Astrocyte (in vitro differentiated cells and primary cell): ENCODE measurements at regions not wholly inside any gene's neighbourhood (a gene's known extent, or its start where the extent isn't known, plus 50 kb on each side); places are given as distances from the start of the nearest gene placed in this dataset.

Experiments
- DNase-seq: peaks from one replicate; pipeline ENCODE4 v3.0.0-alpha.2; 2010; ENCODE audit warnings: low read depth
- FAIRE-seq: peaks from 2 replicates; lab custom pipeline; 2011; peaks lifted over from hg19 to GRCh38; lab: Jason Lieb, UNC
- H2AFZ ChIP-seq: 2 replicates; pipeline ENCODE4 v1.6.0; 2012; ENCODE audit warnings: low read depth, low read length, inconsistent platforms
- H3K27ac ChIP-seq: 2 replicates; pipeline ENCODE4 v1.5.1; 2011; ENCODE audit warnings: low read depth, low read length, inconsistent platforms
- H3K27me3 ChIP-seq: 2 replicates; pipeline ENCODE4 v1.6.0; 2011; ENCODE audit warnings: low read length, inconsistent platforms; ENCODE audit not compliant: insufficient read depth
- H3K36me3 ChIP-seq: 2 replicates; pipeline ENCODE4 v1.5.1; 2011; ENCODE audit warnings: low read length, inconsistent platforms; ENCODE audit not compliant: insufficient read depth
- H3K4me1 ChIP-seq: 2 replicates; pipeline ENCODE4 v1.5.1; 2011; ENCODE audit warnings: low read length, inconsistent platforms; ENCODE audit not compliant: insufficient read depth
- H3K4me2 ChIP-seq: 2 replicates; pipeline ENCODE4 v1.6.0; 2012; ENCODE audit warnings: low read length, inconsistent platforms
- H3K4me3 ChIP-seq: 2 replicates; pipeline ENCODE4 v1.5.1; 2011; ENCODE audit warnings: low read depth, mild to moderate bottlenecking, low read length, inconsistent platforms; ENCODE audit not compliant: insufficient read depth
- H3K79me2 ChIP-seq: 2 replicates; pipeline ENCODE4 v1.6.0; 2012; ENCODE audit warnings: mild to moderate bottlenecking, low read length, inconsistent platforms; ENCODE audit not compliant: insufficient read depth
- H3K9ac ChIP-seq: 2 replicates; pipeline ENCODE4 v1.6.0; 2012; ENCODE audit warnings: mild to moderate bottlenecking, low read length, inconsistent platforms
- H3K9me3 ChIP-seq: 2 replicates; pipeline ENCODE4 v1.5.1; 2012; ENCODE audit warnings: low read depth, mild to moderate bottlenecking, low read length, inconsistent platforms; ENCODE audit not compliant: insufficient read depth
- H4K20me1 ChIP-seq: 2 replicates; pipeline ENCODE4 v1.6.0; 2012; ENCODE audit warnings: low read length, inconsistent platforms; ENCODE audit not compliant: insufficient read depth
- H3K27ac Mint-ChIP-seq: one replicate; pipeline ENCODE4 v1.8.0; 2021; ENCODE audit warnings: mild to moderate bottlenecking, mixed read lengths; ENCODE audit not compliant: unreplicated experiment
- H3K27me3 Mint-ChIP-seq: one replicate; pipeline ENCODE4 v1.8.0; 2021; ENCODE audit warnings: low read depth, mixed read lengths; ENCODE audit not compliant: unreplicated experiment
- H3K36me3 Mint-ChIP-seq: one replicate; pipeline ENCODE4 v1.8.0; 2021; ENCODE audit warnings: low read depth, mixed read lengths; ENCODE audit not compliant: unreplicated experiment
- H3K4me1 Mint-ChIP-seq: one replicate; pipeline ENCODE4 v1.8.0; 2021; ENCODE audit warnings: low read depth, mixed read lengths; ENCODE audit not compliant: unreplicated experiment
- H3K4me3 Mint-ChIP-seq: one replicate; pipeline ENCODE4 v1.8.0; 2021; ENCODE audit warnings: mild to moderate bottlenecking, moderate library complexity, mixed read lengths; ENCODE audit not compliant: unreplicated experiment
- H3K9me3 Mint-ChIP-seq: one replicate; pipeline ENCODE4 v1.8.0; 2021; ENCODE audit warnings: mild to moderate bottlenecking, mixed read lengths; ENCODE audit not compliant: unreplicated experiment
- EZH2 ChIP-seq: IDR thresholded peaks from 2 replicates; pipeline ENCODE4 v1.6.1; 2012; ENCODE audit warnings: mild to moderate bottlenecking, low read length, inconsistent platforms; ENCODE audit not compliant: insufficient read depth
- TF ChIP-seq, protein P1 (sequence below): IDR thresholded peaks from 2 replicates; pipeline ENCODE4 v1.5.1; 2011; ENCODE audit warnings: low read depth, mild to moderate bottlenecking, inconsistent platforms, low read length, moderate library complexity; ENCODE audit not compliant: insufficient read depth

DNA sequence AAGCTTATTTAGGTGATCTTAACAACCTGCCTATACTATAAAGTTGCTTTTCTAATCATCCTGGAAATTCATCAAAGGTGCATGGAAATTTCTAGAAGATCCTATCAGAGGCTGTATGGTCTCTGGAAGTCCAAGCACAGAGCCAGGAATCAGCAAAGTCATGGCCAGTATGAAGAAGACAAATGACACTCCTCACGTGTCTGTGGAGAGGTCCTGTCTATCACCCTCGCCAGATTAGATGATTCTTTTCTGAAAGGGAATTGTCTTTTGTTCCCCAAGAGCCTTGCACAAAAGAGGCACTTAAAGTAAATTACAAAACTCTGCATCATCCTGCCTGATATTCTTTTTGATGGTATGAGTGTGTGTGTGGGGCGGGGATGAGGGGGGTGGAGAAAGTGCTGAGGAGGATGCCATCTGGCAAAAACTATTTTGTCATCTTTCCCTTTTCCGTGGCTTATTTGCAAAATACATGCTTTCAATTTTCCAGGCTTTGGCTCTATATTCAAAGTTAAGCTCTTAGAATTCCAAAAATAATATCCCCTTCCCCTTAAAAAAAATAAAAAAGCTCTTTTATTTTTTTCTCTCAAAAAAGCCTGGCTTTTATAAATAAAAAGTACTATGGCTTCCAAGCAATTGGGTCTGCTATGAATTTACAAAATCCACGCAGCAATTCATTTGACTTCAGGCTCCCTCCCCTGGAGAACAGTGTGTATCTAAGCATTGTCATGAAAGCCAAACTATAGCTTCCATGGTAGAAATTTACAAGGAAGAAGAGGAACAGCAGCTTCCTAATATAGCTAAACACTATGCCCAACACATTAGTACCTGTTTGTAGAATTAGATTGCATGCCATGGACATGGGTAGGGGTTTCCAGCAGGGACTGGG, 185.2 kb upstream of the ARG1 start:
- Histone ChIP-seq H3K9me3 (no peaks in the 10 kb centered on the region), H3K79me2 (no peaks in the 10 kb centered on the region), H4K20me1 (no peaks in the 10 kb centered on the region), H3K27me3 (no peaks in the 10 kb centered on the region), H3K4me3 (no peak overlapping the region), H2AFZ (no peak overlapping the region), H3K36me3 (no peaks in the 10 kb centered on the region), H3K27ac (no peak overlapping the region), H3K4me2 (no peak overlapping the region), H3K4me1 (no peaks in the 10 kb centered on the region), H3K9ac (no peak overlapping the region)
- H3K27ac Mint-ChIP-seq = peak overlapping the region; percentile 23
- H3K4me1 Mint-ChIP-seq = peaks cover 12% of the 10 kb centered on the region
- peak; percentile 47 for FAIRE-seq
- peaks cover 2% of the 10 kb centered on the region for H3K27me3 Mint-ChIP-seq
- H3K36me3 Mint-ChIP-seq = no peaks in the 10 kb centered on the region
- H3K9me3 Mint-ChIP-seq = no peaks in the 10 kb centered on the region
- DNase-seq = no peak
- TF ChIP-seq EZH2 = no peak
- TF ChIP-seq, protein P1, sequence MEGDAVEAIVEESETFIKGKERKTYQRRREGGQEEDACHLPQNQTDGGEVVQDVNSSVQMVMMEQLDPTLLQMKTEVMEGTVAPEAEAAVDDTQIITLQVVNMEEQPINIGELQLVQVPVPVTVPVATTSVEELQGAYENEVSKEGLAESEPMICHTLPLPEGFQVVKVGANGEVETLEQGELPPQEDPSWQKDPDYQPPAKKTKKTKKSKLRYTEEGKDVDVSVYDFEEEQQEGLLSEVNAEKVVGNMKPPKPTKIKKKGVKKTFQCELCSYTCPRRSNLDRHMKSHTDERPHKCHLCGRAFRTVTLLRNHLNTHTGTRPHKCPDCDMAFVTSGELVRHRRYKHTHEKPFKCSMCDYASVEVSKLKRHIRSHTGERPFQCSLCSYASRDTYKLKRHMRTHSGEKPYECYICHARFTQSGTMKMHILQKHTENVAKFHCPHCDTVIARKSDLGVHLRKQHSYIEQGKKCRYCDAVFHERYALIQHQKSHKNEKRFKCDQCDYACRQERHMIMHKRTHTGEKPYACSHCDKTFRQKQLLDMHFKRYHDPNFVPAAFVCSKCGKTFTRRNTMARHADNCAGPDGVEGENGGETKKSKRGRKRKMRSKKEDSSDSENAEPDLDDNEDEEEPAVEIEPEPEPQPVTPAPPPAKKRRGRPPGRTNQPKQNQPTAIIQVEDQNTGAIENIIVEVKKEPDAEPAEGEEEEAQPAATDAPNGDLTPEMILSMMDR = no peak
- no peak overlapping the region for H3K4me3 Mint-ChIP-seq

DNA sequence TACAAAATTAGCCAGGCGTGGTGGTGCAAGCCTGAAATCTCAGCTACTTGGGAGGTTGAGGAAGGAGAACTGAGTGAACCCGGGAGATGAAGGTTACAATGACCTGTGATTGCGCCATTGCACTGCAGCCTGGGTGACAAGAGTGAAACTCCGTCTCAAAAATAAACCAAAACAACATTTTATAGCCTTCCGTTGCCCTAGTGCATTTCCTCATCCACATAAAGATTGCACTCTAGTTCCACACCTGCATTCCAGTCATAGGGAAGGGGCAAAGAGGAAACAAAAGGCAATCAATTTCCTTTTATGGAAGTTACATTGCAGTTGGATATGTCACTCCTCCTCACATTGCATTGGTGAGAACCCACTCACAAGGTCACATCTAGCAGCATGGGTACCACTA, 182.7 kb upstream of the ARG1 start:
- DNase-seq (no peak), FAIRE-seq (no peak)
- peaks cover 2% of the 10 kb centered on the region for H3K27me3 Mint-ChIP-seq
- Histone ChIP-seq H3K79me2 (no peaks in the 10 kb centered on the region), H3K27ac (no peak overlapping the region), H2AFZ (no peak overlapping the region), H3K4me3 (no peak overlapping the region), H3K9ac (no peak overlapping the region), H3K9me3 (no peaks in the 10 kb centered on the region), H3K36me3 (no peaks in the 10 kb centered on the region), H4K20me1 (no peaks in the 10 kb centered on the region), H3K4me1 (no peaks in the 10 kb centered on the region), H3K27me3 (no peaks in the 10 kb centered on the region), H3K4me2 (no peak overlapping the region)
- no peaks in the 10 kb centered on the region for H3K36me3 Mint-ChIP-seq
- no peak overlapping the region for H3K27ac Mint-ChIP-seq
- H3K9me3 Mint-ChIP-seq = peaks cover 4% of the 10 kb centered on the region
- TF ChIP-seq, protein P1 = no peak
- TF ChIP-seq EZH2 = no peak
- H3K4me1 Mint-ChIP-seq = no peaks in the 10 kb centered on the region
- H3K4me3 Mint-ChIP-seq = no peak overlapping the region

DNA sequence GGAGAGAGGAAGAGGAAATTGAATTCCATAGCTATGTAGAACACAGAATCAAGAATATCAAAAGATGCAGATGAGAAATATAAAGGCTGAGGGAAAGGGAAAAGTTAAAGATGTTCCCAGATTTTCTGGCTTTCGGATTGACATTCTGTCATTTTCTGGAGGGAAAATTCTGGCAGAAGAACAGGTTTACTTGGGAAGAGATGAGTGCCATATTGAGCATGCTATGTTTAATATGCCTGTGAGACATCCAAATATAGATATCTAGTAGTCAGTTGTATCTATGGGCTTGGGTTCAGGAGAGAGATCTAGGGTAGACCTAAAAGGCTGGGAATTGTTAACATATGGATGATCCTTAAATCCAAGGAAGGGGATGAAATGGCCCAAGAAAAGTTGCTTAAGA, 181.9 kb upstream of the ARG1 start:
- Histone ChIP-seq H3K4me2 (no peak overlapping the region), H3K9me3 (no peaks in the 10 kb centered on the region), H3K27ac (no peak overlapping the region), H3K4me1 (no peaks in the 10 kb centered on the region), H3K27me3 (no peaks in the 10 kb centered on the region), H3K9ac (no peak overlapping the region), H3K36me3 (no peaks in the 10 kb centered on the region), H4K20me1 (no peaks in the 10 kb centered on the region), H2AFZ (no peak overlapping the region), H3K4me3 (no peak overlapping the region), H3K79me2 (no peaks in the 10 kb centered on the region)
- DNase-seq (no peak), FAIRE-seq (no peak)
- Mint-ChIP-seq H3K4me1 (no peaks in the 10 kb centered on the region), H3K9me3 (peaks cover 4% of the 10 kb centered on the region), H3K36me3 (no peaks in the 10 kb centered on the region), H3K27ac (no peak overlapping the region), H3K27me3 (peaks cover 2% of the 10 kb centered on the region), H3K4me3 (no peak overlapping the region)
- TF ChIP-seq, protein P1 = no peak
- TF ChIP-seq EZH2 = no peak
